GM13976 (cell line): ENCODE measurements at regions not wholly inside any gene's neighbourhood (a gene's known extent, or its start where the extent isn't known, plus 50 kb on each side); places are given as distances from the start of the nearest gene placed in this dataset.

Experiments
- DNase-seq: peaks from one replicate; pipeline ENCODE4 v3.0.0; 2012; ENCODE audit warnings: low spot score
- CTCF ChIP-seq: IDR thresholded peaks from 2 replicates; pipeline ENCODE4 v1.5.1; 2012; ENCODE audit warnings: borderline replicate concordance, mild to moderate bottlenecking; ENCODE audit not compliant: insufficient read depth; ENCODE audit errors: extremely low read depth, missing control alignments, control extremely low read depth
- in situ Hi-C: fragments of 300-500 bp; cut with MboI; formaldehyde crosslinking; loops from one replicate; pipeline ENCODE4 v1.12.0; 2022; ENCODE audit warnings: low sequenced_read_pairs, mixed read lengths, inconsistent platforms; ENCODE audit not compliant: unreplicated experiment

- no peak for TF ChIP-seq CTCF
- no peak for DNase-seq
- in situ Hi-C loops, result no loop called here
Observed at GRCh38 chr9:89798547-89799120, 193.8 kb downstream of the GADD45G start.

GRCh38 chr9:89799221-89799620 lies 194.4 kb downstream of the GADD45G start:
- TF ChIP-seq CTCF, result no peak
- DNase-seq, result no peak
- in situ Hi-C loops, result no loop called here

GRCh38 chr9:89799766-89800165 lies 195.0 kb downstream of the GADD45G start:
- no peak for TF ChIP-seq CTCF
- no peak for DNase-seq
- in situ Hi-C loops, result no loop called here

- in situ Hi-C loops, result no loop called here
- TF ChIP-seq CTCF, result no peak
- no peak for DNase-seq
Observed at GRCh38 chr9:89801341-89801740, 196.5 kb downstream of the GADD45G start.

GRCh38 chr9:89801742-89802670 lies 197.2 kb downstream of the GADD45G start:
- in situ Hi-C loops, result no loop called here
- TF ChIP-seq CTCF, result no peak
- no peak for DNase-seq

GRCh38 chr9:89802781-89803355 lies 198.1 kb downstream of the GADD45G start:
- TF ChIP-seq CTCF, result no peak
- in situ Hi-C loops, result no loop called here
- no peak for DNase-seq
